Stimulated activated CD4-positive, alpha-beta T cell treated with anti-CD3 and anti-CD28 coated beads, Interleukin-15, amount 100 ng/mL, for 24 hours (primary cell): ENCODE measurements at regions not wholly inside any gene's neighbourhood (a gene's known extent, or its start where the extent isn't known, plus 50 kb on each side); places are given as distances from the start of the nearest gene placed in this dataset.

Experiments
- DNase-seq: peaks from one replicate; pipeline ENCODE4 v3.0.0-alpha.2; 2020

- DNase-seq, result no peak
Observed at GRCh38 chr21:15247613-15248012, 182.8 kb upstream of the NRIP1 start.

GRCh38 chr21:15249285-15249993, 184.6 kb upstream of the NRIP1 start:
- no peak for DNase-seq

- DNase-seq, result no peak
Observed at GRCh38 chr21:15250384-15250783, 185.6 kb upstream of the NRIP1 start.

GRCh38 chr21:15252431-15252830, 187.6 kb upstream of the NRIP1 start:
- DNase-seq, result no peak

DNA sequence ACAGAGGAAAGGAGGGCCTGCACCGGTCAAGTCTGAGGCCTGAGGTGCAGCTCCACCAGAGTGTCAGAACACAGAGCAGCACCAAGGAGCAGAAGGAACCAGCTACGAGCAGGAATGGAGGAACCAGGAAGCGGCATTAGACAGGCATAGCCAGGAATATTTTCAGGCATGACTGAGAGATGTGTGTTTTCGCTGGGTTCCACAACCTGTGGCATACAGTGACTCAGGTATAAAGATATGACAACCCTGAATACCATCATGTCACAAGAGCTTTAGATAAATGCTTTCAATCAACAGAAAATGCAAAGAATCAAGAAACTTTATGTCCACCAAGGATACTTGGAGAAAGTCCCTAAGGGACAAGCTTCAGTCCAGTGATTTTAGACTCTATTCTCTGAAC, 189.3 kb upstream of the NRIP1 start:
- no peak for DNase-seq

DNA sequence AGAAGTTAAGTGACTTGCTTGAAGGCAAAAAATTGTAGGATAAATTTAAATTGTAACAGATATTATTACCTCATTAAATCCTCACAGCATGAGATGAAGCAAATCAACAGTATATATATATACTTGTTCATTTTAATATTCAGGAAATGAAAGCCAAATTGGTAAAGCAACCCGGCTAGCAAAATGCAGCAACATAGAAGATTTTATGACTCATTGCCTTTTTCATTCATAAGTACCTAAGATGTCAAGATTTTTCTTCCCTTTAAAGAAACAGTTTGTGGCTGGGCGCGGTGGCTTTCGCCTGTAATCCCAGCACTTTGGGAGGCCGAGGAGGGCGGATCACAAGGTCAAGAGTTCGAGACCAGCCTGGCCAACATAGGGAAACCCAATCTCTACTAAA, 190.5 kb upstream of the NRIP1 start:
- DNase-seq, result no peak

- DNase-seq, result no peak
Observed at GRCh38 chr21:15255763-15256162, 191.0 kb upstream of the NRIP1 start.

DNA sequence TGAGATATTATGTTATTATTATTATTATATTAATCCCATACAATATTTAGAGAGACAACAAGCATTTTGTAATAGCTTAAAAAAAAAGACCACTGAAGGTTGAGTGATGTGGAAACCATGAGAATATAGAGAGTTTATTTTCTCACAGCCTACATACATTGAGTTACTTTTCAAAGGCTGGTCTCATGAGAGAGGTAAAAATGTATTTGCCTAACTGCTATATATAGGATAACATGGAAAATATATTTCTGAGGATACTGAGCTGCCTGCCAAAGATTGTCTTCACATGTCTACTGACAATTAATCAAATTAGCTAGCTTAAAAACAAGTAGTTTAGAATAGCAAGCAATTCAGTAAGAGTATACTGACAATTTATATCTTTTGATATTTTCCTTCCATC, 192.2 kb upstream of the NRIP1 start:
- DNase-seq, result no peak

- no peak for DNase-seq
Observed at GRCh38 chr21:15257646-15258045, 192.8 kb upstream of the NRIP1 start.

DNA sequence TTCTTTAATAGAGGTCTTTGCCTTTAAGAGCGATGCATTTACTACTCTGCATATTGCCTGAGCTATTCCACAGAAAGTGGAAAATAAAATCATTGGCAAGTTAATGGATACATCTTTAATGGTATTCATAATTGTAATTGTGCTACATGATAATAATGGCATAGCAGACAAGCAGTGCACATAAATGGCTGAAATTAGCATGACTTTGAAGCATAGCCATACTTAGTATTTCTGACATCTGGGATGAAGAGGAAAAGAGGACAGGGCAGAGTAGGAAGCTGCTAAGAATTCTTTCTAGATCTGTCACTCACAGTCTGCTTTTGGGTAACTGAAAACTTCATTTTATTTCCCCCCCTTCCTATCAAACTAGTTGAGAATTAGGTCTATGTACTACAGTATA, 195.0 kb upstream of the NRIP1 start:
- DNase-seq, result no peak

- no peak for DNase-seq
Observed at GRCh38 chr21:15260604-15261003, 195.8 kb upstream of the NRIP1 start.

DNA sequence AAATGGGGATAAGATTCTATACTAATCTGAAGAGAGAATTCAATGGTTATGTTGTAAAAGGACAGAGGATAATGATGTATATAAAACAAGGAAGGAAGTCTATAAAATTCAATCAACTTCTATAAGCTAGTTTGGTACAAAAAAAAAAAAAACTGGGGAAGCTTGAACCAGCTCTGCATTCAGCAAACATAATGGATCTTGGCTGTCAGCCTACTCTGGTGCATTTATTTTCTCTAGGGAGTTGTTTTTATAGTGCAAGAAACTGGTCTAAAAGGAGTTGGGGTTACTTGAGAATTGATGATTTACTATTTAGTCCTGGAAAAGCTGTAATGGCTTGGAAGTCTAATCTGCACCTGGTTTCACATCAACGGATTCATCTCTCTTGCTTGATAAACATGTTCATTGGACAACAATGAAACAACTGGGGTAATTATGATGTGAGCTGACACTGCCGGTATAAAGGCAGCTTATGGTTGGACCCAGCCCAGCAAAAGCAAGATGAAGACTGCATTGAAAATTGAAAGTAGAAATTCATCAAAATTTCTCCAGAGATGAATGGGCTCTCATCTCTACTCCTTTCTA, 199.4 kb upstream of the NRIP1 start:
- no peak for DNase-seq

GRCh38 chr21:15272171-15272570, 207.4 kb upstream of the NRIP1 start:
- DNase-seq, result no peak

DNA sequence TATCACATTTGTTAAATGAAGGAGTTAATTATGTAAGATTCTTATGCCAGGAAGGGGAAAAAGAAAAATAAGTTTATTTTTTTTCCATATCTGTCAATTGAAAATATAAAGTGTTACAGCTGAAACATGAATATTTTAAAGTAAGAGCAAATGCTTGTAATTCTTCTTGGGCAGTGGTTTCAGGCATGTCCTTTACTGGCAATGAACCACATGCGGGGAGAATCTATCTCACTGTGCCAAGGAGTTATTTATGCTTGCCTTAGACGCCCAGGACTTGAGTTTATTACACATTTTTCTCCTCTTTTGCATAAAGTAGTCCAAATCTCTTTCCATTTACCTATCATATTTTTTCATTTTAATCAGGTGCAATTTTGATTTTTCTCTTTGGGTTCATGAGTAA, 207.8 kb upstream of the NRIP1 start:
- no peak for DNase-seq

- no peak for DNase-seq
Observed at GRCh38 chr21:15273244-15273643, 208.4 kb upstream of the NRIP1 start.

DNA sequence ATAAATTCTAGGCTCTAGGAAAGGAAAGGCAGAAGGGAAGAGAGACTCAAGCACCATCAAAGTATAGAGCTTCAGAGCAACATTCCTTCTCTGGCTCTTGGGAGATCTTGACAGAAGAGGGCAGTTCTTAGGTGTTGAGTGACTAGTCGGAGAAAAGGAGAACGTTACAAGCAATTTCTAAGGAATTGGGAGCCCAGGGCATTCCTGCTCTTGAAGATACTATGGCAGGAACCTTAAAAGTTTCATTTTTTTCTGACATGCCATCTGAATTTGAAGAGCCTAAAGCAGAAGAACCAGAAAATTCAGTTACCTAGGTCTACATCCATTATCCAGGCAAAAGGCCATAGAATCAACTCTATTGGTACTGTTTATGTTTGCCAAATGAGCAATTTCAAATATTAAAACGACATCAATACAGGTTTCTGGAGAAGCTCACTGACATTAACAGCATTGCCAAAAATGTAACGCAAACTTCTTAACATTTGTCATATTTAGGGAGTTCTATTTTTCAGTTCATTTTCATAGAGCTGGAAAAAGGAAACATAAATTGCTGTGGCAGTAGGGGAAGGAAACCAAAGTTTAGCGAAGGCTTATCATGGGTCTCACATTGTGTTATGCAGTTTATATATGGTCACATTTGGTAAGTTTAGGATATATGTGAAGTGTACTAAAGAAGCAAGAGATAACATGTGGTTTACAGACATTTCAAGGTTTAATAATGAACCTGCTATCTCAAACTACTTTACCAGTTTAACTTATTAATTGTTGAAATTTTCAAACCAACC, 210.1 kb upstream of the NRIP1 start:
- no peak for DNase-seq

DNA sequence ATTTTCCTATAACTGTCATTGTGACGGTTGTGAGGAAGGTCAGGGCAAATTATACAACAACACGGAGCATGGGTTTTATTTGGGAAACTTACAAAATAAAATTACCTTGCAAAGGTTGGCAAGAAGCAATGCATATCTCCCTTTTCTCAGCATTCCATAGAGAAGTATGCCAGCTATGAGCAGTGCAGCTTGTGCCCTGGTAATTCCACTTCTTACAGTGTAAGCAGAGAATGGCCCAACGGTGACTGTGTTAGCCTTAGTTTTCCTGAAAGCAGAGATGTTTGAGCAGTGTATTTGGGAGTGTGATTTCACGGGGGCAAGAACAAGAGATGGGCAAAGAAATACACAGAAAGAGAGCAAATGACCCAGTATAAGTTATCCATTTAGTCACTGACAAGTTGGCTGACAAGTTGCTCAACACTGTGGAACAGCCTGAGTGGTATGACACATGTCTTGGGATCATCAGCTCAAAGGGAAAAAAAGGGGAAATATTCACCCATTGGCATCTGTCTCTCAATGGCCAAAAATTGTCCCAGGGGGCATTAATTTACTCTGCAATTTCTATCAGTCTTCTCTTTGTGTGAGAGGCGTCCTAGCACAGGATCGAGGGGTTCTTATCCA, 210.9 kb upstream of the NRIP1 start:
- no peak for DNase-seq

- no peak for DNase-seq
Observed at GRCh38 chr21:15276243-15276642, 211.4 kb upstream of the NRIP1 start.

DNA sequence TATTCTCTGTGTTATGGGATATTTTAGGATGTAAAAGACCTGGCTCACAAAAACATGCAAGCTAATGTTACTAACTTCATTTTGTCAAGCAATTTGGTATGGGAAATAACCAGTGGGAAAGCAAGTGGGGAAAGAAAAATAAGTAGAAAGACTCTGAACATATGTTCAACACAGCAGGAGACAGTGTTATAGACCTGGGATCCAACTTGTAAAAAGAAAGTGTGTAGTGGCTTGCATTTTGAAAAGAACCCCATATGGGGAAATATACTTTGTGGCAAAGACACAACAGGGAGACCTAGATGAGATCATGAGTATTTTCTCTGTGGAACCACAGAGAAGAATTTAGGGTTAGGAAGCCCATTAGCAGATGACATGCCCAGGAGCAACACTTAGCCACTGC, 212.7 kb upstream of the NRIP1 start:
- DNase-seq, result no peak

- DNase-seq, result no peak
Observed at GRCh38 chr21:15278279-15278678, 213.5 kb upstream of the NRIP1 start.

DNA sequence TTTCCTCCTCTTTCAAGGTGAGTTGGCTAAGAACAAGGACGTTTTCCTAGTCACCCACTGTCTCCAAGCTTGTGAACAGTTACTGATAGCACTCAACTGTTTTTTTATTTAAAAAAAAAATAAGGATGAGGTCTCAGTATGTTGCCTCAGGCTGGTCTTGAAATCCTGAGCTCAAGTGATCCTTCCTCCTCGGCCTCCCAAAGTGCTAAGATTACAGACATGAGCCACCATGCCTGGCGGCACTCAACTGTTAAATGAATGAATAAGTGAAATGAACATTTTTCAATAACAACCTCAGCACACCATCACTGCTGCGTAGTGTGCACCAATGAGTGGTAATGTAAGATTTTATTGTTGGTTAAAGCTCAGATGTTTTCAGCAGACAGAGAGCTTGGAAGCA, 214.1 kb upstream of the NRIP1 start:
- no peak for DNase-seq

DNA sequence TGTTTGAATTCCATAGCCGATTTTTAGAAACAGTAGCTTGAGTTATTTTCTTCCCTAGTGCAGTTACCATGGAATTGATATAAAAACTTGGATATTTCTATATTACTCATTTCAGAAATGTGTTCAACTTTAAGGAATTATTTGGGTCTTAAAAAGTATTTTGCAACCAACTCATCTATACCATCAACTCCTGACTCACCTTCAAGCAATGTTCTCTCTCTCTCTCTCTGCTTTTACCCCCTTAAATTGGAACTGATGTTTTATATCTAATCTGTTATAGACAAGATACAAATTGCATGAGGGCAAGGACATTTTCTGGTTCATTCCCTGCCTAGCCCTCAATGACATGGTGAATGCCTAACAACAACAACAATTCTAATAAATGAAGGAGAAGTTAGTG, 214.7 kb upstream of the NRIP1 start:
- DNase-seq, result no peak

- no peak for DNase-seq
Observed at GRCh38 chr21:15281714-15282113, 216.9 kb upstream of the NRIP1 start.

- DNase-seq, result no peak
Observed at GRCh38 chr21:15282665-15283064, 217.9 kb upstream of the NRIP1 start.
